ENCODE measurements at regions not wholly inside any gene's neighbourhood (a gene's known extent, or its start where the extent isn't known, plus 50 kb on each side); places are given as distances from the start of the nearest gene placed in this dataset.
"Not testable (repeated sequence)": the region's sequence is repeated elsewhere in the genome, so short reads cannot be mapped to it uniquely, and the experiment has no call there.

DNA sequence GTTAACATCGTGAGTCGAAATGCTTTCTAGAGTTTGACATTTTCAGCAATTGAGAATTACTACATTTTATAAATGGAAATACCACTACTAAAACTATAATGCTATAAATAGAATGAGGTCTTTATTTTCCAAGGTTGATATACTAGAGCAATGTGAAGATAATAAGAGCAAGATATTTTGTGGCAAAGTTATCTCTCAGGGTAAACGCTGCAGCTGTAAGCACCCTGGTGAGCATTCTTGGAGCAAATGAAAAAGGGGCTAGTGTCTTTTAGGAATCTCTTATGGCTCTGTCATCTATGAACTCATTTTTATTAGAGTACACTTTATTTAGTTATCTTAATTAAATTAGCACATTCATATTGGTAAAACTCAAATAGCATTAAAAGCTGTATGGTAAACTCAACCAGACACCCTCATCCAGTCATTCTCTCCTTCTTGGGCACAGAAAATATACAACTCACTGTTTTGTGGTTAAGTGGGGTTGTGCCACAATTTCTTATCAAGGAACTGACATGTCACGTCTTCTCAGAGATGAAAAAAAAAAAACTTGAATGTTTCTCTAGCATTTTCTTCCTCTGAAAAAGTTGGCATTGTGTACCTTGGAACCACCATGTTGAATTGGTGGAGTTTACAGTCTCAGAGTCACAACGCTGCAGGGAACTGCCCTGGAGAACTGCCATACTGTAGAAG is 289.5 kb upstream of the PFKP start:
- peak; percentile 66 for DNase-seq

DNA sequence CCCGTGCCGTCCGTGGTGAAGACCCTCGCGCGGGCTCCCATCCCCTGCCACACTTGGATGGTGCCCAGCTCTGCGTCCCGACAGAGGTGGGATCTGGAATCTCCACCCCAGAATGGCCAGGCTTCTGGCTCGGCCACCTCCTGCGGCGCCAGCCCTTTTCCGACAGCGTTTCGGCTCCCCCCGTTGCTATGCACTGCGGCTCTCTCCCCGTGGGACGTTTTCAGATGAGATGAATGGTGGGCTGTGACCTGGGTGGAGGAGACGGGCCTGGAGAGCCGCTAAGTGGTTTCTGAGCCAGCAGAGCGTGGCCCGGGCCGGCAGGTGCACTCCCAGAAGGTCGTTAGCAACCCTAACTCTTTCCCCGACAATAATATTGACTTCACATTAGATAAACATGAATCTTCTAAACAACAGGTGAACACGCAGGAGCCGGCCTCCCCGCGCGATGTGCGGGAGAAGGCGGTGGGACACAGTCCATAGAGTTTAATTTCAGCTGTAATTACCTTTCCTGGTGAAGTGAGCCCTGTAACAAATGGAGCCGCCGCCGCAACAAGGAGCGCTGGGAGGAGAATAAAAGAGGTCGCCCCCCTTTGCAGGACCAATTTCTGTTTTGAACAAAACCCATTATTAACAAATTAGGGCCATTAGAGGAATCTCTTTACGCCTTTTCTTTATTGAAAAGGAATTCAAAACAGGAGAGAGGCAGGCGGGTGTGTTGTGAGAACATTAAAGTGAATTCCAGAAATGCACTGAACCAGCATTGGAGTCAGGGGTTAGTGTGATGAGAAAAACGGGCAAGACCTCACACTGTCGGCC is 294.3 kb upstream of the PFKP start:
- no peak for DNase-seq

DNA sequence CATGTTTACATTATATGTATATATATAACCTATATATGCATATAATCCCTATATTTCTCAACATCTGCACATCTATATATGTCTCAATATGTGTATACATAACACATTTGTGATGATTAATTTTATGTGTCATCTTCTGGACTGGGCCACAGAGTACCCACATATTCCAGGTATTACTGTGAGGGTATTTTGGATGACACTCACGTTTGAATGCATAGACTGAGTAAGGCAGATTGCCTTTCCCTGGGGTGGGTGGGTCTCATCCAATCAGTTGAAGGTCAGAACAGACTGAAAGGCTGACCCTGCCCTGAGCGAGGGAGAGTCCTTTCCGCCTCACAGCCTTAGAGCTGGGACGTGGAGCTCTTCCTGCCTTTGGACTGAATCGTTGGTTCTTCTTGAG is 295.2 kb upstream of the PFKP start:
- DNase-seq, result no peak

DNA sequence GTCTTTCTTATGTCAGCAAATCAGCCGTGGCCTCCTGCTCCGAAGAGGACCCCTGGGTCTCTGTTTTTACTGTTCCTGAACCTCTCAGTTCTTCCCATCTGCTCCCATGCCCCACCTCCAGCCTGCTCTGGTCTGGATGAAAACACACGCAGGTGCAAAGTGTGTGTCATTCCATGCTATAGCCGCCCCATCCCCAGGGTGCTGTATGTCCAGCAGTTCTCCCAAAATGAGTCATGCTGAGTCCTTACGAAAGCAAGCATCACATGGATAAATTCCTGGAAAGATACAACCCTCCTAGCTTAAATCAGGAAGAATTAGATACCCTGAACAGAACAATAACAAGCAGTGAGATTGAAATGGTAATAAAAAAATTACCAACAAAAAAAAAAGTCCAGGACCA is 300.1 kb upstream of the PFKP start:
- not testable (repeated sequence) for DNase-seq

DNA sequence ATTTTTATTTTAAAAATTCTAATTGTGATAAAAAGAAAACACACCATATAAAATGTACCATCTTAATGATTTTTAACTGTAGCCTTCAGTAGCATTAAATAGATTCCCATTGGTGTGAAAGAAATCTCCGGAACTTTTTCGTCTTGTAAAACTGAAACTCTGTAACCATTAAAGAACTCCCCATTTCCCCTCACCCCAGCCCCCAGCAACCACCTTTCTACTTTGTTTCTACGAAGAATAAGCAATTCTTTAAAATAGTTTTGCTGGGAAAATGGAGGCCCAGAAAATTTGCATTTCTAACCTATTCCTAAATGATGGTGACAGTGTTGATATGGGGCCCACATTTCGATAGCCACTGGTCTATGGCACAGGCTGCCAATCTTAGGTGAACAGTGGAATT is 305.4 kb upstream of the PFKP start:
- no peak for DNase-seq

DNA sequence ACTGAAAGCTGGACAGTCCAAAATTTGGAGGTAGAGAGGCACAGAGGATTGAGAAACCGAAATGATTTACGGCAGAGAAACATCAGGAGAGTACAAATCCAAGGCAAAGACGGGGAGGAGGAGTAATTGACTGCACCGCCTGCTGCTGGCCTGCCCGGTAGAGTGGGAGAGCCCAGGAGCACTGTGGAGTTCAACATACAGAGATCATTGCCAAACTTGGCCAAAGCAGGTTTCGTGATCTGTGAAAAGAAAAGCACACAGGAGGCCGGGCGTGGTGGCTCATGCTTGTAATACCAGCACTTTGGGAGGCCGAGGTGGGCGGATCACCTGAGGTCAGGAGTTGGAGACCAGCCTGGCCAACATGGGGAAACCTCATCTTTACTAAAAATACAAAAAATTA is 306.0 kb upstream of the PFKP start:
- DNase-seq, result no peak

DNA sequence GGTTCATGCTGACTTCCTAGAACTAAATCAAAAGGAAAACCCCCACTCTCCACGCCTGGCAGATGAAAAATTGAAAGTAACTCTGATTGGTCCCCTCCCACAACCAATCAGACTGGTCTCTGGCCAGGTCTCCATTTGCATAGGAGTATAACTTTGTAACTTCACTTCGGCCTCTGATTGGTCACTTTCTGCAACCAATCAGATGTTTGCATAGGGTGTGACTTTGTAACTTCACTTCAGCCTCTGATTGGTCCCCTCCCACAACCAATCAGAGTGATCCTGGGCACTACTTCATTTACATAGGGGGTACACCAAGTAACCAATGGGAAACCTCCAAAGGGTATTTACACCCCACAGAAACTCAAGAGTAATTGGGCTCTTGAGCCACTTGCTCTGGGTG is 306.6 kb upstream of the PFKP start:
- DNase-seq, result peak; percentile 2

DNA sequence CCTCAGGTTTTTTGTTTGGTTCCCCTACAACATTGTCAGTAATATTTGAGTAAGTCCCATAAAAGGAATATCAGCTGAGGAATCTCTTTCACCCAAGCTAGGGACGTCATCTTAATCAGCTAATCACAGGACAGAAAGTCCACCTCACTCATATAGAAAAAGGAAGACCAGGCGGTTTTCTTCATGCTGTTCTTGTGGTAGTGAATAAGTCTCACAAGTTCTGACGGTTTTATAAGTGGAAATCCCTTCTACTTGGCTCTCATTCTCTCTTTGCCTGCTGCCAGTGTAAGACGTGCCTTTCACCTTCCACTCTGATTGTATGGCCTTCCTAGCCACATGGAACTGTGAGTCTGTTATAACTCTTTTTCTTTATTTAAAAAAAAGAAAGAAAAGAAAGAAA is 308.1 kb upstream of the PFKP start:
- no peak for DNase-seq

DNA sequence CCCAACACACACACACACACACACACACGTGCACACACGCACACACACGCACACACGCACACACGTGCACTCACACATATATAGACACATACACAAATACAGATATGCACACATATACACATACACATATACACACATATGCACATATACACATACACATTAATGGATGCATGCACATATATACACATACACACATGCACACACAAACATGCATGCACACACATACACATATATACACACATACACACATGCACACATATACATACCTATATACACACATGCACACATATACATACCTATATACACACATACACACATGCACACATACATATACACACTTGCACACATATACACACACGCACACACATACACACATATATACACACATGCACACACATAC is 312.4 kb upstream of the PFKP start:
- DNase-seq, result no peak

DNA sequence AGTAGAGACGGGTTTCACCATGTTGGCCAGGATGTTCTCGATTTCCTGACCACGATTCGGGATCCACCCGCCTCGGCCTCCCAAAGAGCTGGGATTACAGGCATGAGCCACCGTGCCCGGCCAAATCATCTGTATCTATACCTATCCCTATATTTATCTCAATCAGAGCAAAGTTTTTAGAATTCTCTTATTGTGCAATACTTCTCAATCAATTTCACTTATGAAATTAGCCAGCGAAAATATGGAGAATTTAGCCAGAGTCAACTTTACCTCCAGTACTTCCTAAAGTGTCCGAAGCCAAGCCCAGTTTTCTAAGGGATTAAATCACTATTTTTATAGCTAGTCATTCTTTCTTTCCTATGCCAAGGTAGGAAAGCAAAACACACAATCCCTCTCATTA is 319.1 kb upstream of the PFKP start:
- DNase-seq, result no peak

DNA sequence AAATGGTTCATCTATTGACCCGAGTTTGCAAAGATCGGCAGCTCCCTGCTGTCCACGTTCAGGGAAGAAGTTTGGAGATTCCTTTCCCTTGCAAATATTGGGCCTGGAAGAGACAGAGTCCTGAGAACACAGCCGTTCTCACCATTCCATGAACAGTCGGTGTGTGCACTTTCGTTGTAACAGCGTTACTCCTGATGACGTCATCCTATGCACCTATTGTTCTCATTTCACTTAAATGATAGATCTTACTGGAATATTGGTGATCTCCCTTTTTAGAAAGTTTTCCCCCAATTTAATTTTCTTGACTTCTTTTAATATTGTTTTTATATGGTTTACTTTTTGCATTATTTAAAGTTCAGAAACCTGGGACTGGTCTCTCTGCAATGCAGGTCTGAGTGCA is 320.7 kb upstream of the PFKP start:
- no peak for DNase-seq

DNA sequence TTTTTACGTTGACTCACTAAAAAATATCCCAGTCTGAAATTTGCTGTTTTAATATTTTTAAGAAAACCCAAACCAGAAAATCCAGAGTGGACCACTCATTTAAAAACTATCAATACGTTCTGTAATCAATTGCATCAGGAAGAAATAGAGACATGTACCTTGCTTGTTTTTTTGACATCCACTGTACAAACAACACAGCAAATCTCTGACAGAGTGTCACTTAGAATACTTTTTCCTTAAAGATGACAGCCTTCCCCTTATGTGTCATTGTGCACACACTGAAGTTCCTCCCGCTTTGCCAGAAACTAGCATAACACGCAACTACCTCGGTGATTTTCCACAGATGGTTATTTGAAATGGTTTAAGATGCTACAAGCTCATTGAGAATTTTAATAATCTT is 321.7 kb upstream of the PFKP start:
- DNase-seq, result no peak

DNA sequence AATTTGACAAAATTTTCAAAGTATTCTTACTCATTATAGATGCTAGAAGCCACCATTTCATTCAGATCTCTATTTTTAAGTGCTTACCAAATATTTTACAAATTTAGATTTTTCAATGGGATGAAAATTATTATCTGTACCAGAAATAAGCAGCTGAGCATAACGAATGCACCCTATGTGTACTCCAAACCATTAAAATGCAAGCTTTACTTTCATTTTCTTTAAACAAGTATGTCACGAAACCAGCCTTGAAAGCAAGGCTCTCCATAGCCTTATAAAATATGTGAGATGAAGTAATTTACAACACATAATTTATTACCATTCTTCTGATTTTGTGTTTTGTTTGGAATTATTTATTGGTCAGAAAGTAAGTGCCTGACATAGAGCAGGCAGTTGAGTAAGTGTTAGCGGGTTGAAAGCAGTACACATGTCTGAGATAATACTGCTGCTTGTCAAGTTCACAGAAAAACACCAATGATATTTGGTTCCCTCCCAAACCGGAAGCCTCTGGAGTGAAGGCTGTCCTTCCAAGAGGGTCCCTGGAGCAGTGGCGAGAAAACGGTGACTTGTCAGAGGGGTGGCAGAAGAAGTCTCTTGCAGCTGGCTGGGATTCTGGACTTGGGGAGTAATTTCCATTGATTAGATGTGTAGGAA is 322.7 kb upstream of the PFKP start:
- peak; percentile 33 for DNase-seq

DNA sequence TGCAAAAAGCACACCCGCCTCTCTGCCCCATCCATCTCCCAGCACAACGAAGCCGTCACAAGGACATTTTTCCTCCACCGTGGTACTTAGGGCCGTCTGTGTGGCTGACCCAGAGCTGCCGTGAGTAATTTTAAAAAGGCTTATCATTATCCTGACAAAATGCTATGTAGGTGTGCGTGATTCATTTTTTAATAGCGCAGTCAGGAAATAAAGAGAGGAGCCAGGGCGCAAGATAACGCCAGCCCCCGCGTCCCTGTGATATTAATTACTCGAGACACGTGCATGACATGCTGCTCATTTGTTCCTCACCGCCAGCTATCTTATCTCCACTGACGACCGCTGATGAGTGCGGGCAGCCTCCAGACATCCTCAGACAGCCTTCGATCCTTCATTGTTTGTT is 332.7 kb upstream of the PFKP start:
- no peak for DNase-seq

DNA sequence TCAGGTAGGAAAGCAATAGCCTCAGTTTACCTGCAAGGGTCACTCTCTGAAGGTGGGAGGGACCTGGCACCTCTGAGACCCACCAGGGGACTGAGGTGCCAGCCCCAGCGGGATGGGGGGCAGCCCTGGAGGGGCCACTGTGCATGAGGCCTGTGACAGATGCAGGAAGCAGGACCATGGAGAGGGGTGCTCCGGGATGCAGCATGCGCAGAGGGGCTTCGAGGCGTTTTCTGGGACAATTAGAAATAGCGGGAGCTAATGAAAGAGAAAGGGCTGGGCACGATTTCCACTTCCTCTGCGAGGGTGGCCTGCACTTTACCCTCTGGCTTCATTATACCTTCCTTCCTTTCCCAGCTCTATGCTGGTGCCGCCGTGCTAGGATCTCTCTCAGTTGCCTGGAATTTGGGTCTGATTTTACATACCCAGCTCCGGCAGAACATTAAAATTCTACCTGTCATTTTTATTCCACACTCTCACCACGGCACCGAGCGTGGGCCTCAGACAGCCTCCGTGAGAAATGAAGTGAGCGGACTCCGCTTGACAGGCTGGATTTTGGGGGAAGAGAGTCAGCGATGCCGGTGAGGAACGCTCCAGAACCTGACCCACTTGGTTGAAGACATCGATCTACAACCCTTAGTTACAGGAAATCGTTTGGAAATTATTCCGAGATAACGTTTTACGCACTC is 333.9 kb upstream of the PFKP start:
- DNase-seq, result no peak

DNA sequence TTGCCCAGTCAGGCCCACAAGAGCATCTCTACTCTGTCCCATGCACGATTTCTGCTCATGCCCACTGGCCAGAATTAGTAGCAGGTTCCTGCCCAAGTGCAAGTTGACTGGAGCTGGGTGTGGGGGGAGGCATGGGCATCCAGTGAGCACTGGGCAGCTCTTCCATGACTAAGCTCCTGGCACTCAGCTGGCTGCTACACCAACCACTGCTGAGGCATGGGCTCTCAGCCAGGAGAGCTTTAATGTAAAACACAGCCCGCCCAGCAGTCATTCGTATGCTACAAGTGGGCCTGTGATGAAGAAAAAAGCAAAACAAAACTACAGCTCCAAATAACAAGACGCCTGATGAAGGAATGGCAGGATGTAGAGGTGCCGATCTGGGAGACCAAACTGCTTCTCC is 335.4 kb upstream of the PFKP start:
- no peak for DNase-seq

DNA sequence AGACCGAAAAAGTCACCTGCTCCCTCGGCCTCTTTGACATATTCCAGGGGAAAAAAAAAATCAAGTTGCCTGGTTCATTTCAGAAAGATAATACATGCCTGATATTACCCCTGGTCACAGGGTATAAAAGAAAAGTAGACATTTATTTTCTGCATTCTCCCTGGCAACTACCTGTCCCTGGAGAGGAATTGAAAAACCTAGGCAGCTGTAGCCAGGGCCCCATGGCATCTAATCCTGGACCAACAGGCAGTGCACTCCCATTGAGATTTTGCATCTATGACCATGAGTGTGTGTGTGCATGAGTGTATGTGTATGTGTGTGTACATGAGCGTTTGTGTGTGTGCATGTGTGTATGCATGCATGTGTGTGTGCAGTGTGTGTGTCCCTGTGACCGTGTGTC is 338.2 kb upstream of the PFKP start:
- DNase-seq, result no peak

DNA sequence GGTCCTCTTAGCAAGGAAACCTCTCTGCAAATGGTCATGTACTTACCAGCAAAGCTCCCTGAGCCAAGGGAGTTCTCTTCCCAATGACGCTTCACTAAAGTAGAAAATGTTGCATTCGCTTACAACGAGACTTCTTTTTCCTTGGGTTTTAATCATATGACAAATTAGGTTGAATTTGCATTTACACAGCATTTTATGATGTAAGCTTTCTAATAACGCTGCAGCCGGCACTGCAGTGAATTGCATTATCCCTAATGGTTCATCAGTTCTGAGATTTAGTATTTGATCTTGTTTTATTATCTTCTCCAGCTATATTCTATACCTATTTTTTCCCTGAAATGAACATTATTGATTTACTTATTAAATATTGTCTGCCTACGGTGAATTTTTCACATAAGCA is 339.3 kb upstream of the PFKP start:
- no peak for DNase-seq

DNA sequence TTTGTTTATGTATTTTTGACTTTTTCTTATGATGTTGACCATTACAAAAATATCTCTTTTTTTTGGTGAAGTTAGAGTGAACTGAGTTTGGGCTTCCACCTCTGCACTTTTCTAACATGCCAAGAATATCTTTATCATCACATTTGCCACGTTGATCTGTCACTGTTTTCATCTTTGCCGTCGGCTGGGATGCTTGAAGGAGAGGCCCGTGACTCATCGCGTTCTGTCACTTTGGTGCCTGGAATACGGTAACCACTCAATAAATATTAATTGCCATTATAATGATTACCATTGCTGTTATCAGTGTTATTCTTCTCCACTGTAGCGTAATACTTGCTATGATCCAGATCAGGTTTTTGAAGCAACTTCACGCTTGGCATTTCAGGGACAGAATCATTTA is 350.8 kb upstream of the PFKP start:
- no peak for DNase-seq

DNA sequence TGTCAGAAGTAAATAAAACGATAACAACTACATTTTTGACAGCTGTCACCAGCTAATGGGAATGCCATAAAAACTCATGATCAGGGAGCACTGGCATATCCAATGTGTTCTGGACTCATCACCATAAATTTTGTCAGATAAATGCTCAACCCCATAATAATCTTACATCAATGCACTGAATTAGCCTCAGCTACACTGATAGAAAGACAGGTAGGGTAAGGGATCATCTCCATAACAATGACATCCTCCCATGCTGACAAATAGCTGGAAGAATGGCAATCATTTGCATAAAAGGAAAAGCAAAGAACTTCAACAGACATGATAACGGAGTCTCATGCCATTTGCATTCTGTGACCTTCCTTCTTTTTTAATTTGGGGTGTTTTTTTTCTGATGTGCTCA is 352.8 kb upstream of the PFKP start:
- DNase-seq, result no peak

DNA sequence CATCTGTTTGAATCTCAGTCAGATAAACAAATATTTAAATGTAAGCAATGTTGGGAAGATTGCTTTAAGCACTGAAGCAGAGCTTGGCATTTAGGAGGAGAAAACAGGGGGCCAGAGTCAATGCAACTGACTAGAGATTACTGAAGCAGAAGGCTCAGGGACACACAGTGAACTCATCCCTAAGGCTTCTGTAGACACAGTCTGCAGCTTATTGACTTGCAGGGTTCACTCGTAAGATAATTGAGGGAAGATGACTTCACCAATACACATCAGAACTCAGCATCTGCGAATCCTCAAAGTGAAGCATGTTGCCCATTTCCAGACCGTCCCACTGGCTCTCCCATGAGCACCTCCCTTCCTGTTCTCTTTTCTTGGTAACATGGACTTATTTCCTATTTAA is 363.4 kb upstream of the PFKP start:
- DNase-seq, result no peak

DNA sequence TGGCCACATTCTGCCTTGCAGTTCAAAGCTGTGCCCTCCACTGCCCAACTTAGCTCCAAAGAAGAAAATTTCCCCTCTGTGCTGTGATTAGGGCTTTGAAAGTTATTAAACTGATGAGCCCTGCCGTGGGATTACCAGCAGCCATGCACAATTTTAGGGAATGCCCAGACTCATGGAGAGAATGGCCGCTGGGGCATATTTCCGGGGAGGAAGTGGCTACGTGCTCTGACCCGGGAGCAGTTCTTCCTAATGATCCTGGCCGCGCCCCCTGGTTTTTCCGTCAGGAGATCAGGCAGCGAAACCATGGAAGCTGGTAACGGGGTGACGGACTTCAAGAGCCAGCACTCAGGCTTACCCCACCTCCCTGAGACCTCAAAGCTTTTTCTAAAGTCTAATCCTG is 365.5 kb upstream of the PFKP start:
- no peak for DNase-seq

DNA sequence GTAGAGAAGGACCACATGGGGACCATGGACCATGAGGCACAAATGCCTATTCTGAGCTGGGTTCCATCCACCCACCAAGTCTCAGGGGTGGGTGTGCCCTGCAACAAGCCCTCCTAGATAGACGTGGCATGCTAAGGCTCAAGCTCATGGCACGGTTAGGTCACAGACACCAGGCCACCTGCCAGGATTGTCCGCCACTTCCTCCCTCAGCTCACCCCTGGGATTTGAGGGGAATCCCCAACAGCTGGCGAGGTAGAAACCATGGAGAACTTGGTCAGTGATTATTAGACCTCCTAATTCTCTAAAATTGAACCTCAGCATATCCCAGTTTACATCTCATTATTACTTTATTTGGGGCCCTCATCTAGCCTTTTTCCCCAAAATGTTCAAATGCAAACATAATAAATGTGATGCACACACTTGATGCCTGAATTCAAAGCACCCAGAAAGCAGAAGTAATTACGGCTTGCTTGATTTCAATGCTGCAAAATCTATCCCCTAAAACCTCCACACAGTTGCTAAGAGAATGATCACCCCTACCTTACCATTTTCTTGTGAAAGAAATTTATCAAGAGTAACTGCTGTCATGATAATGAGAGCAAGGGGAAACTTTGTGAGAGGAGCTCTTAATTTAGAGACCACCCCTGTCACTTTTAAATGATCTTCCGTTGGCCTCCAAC is 366.6 kb upstream of the PFKP start:
- DNase-seq, result no peak
